GM18520 (cell line): ENCODE measurements at regions not wholly inside any gene's neighbourhood (a gene's known extent, or its start where the extent isn't known, plus 50 kb on each side); places are given as distances from the start of the nearest gene placed in this dataset.
"Not testable (repeated sequence)": the region's sequence is repeated elsewhere in the genome, so short reads cannot be mapped to it uniquely, and the experiment has no call there.

ENCODE experiments used
- ATAC-seq: cut with Tn5 transposase; IDR thresholded peaks from one replicate; pipeline ENCODE4 v1.9.1; 2021; ENCODE audit not compliant: unreplicated experiment

DNA sequence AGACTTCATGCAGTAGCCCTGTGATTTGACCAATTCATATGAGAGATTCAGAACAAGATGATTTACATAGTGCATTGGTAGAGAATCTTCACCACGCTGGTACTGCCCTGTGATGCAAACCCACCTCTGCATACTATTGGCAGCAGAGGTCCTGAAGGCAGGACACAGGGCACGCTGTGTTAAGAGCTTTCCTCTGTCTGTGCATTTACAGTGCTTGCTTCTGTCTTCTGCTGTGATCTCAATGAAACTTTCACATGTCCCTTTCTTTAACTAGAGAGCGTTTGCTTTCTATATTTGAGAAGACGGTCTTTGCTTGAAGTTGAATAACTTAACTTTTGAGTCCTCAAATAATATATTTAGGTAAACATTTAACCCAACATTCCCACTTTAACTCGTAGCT lies 219.0 kb upstream of the SPRY2 start:
- ATAC-seq, result no peak

- ATAC-seq, result no peak
These were observed 217.1 kb upstream of the SPRY2 start for GRCh38 chr13:80558074-80558473.

DNA sequence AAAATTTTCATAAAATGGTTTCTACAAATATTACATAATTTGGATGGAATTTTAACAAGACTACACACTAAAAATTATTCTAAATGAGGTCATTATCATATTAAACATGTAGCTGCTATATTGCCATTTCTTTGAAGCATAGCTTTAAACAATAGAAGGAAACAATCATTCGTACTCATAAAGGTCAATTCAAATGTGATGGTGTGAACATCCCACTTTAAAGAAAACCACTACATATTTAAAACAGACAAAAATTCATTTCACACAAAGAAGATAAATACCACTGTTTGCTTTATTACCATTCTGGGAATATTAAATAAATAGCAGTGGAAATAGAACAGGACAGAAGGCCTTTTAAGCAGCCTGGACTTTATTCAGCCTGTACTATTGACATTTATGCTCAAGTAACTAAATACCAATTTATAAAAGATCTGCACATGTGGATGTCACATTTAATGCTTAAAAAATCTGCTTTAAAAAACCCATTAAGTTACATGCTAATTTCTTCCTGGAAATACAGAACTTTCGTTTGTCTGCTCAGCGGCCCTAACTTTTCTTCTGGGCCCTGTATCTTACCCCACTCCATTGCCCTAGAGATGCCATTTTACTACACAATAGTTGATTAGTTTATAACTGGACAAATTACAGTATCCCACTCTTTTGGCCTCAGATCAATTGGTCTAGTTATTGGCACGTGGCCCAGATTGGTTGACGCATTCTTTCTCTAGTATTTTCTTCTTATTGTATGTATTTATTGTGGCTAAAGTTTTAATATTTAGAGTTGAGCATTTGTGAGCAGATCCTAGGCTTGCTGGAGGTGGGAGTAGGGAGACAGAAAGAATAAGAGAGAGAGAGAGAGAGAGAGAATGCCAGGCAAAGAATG lies 215.1 kb upstream of the SPRY2 start:
- ATAC-seq, result no peak

DNA sequence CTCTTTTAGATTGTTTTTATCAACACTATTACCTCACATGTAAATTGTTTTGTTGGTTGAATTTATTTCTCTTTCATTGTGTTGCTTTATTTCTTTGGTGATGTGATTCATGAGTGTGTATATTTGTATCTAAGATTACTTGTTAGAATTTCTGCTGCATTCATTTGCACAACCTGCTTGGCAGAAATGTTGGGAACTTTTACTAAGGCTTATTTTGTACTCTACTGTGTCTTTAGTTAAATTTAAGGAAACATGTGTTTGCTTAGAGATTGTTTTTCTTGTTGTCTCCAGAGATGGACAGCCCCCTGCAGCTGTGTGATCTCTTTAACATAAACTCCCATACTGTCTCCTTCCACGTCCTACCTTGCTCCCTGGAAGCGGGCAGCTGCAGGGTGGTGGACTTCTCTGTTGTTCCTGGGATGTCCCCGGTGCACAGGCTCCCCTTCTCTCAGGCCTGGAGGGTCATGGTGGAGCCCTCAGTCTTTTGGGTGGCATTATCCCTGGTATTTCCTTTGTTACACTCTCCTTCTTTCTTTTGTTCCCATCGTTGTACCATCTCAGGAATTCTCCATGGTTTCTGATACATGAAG lies 212.0 kb upstream of the SPRY2 start:
- no peak for ATAC-seq

GRCh38 chr13:80551650-80552497 lies 210.9 kb upstream of the SPRY2 start:
- no peak for ATAC-seq

DNA sequence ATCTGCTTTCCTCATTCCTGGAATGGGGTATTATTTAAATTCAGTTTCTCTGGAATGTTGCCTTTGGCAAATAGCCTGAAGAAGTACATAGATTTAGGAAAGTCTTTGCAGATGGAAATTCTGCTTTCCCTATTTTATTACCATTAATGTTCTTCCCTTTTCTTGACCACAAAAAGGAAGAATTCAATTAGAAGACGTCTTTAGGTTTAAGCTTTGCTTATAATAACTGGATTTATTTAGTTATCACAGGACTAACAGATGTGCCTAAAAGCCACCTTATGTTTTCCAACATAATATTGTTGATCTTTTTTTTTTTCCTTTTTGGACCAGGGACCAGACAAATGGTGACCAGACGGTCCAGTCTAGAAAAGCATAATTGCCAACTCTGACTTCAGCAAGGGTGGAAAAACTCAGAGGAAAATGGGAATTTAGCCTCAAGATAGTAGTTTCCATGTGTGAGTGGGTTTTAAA lies 210.1 kb upstream of the SPRY2 start:
- ATAC-seq, result no peak

GRCh38 chr13:80548915-80549314 lies 208.0 kb upstream of the SPRY2 start:
- no peak for ATAC-seq

GRCh38 chr13:80547885-80548825 lies 207.2 kb upstream of the SPRY2 start:
- no peak for ATAC-seq

DNA sequence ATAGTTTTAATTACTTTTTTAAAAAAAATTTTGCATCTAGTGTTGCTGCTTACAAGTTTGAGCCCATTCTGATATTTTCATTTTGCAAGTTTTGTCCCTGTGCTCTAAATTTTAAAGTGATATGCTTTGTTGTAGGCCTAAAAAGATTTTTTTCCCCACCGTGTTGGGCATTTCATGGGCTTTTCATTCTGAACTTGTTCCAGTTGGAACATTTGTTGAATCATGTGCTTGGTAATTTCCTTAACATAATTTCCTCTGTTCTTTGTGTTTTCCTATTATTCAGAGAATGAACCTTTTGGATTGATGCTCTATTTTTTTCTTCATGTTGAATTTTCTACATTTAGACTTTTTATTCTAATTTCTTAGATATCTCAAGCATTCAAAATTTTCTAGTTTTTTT lies 206.4 kb upstream of the SPRY2 start:
- no peak for ATAC-seq

DNA sequence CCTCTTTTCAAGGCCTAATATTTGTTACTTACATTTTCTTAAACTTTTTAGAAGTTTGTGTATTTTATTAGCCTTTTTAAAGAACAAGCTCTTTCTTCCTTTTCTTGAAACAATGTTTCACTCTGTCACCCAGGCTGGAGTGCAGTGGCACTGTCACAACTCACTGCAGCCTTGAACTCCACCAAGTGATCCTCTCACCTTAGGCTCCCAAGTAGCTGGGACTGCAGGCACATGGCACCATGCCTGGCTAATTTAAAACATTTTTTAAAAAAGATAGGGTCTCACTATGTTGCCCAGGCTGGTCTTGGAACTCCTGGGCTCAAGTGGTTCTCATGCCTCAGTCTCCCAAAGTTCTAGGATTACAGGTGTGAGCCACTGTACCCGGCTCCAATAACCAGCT lies 192.2 kb upstream of the SPRY2 start:
- no peak for ATAC-seq

DNA sequence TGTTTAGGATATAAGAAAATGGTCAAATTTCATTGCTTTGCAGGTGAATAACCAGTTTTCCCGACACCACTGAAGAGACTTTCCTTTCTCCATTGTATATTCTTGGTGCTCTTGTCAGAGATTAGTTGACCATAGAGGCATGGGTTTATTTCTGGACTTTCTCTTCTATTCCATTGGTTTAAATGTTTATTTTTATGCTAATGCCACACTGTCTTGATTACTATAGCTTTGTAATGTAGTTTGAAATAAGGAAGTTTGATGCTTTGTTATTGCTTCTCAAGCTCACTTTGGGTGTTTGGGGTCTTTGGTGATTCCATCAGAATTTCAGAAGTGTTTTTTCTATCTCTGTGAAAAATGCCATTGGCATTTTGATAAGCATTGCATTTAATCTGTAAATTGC lies 190.0 kb upstream of the SPRY2 start:
- ATAC-seq, result no peak

GRCh38 chr13:80530191-80530590 lies 189.3 kb upstream of the SPRY2 start:
- no peak for ATAC-seq

DNA sequence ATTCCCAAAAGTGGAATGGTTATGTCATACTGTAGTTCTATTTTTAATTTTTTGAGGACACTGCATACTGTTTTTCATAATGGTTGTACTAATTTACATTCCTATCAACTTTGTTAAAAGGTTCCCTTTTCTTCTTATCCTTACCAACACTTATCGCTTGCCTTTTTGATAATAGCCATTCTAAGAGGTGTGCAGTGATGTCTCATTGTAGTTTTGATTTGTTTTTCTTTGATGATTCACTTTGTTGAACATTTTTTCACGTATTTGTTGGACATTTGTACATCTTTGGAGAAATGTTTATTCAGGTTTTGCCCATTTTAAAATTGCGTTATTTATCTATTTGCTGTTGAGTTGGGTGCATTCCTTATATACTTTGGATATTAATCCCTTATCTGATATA lies 188.8 kb upstream of the SPRY2 start:
- no peak for ATAC-seq

DNA sequence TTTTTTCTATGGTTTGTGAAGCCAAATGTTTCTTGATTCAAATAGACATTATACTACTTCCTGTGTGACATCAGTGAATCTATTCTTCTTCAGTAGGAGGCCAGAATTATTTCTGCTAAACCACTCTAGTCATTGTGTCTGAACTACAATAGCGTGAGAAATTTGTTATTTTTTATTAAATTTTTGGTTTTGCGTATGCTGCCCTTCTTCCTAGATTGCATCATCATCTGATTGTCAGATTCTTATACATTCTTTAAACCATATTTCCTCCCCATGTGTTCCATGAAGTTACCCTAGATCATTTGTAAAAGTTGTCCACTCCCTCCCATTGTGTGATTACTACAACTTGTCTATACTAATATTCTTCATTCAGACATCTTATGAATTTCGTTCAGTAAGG lies 187.8 kb upstream of the SPRY2 start:
- no peak for ATAC-seq

DNA sequence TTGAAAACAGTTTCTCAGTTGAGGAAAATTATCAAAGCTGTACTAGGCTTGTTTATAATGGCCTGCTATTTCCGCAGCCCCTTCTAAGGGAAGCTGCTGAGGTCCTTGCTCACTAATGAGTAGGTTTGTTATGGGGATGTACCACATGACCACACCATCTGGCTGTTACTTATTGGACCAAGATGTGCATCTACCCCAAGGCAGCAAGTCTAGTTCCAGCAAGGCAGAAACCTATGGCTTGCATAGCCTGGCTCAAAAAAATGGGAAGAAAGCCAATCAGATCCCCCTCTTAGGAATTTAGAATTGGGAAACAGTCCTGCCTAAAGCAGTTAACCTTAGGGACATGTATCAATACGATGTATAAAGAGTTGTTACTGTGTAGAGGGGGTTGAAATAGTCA lies 186.5 kb upstream of the SPRY2 start:
- no peak for ATAC-seq

- no peak for ATAC-seq
These were observed 183.7 kb upstream of the SPRY2 start for GRCh38 chr13:80524447-80525215.

GRCh38 chr13:80523134-80523533 lies 182.2 kb upstream of the SPRY2 start:
- ATAC-seq, result no peak

DNA sequence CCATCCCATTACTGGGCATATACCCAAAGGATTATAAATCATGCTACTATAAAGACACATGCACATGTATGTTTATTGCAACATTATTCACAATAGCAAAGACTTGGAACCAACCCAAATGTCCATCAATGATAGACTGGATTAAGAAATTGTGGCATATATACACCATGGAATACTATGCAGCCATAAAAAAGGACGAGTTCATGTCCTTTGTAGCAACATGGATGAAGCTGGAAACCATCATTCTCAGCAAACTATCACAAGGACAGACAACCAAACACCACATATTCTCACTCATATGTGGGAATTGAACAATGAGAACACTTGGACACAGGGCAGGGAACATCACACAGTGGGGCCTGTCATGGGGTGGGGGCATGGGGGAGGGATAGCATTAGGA lies 181.5 kb upstream of the SPRY2 start:
- ATAC-seq, result not testable (repeated sequence)

DNA sequence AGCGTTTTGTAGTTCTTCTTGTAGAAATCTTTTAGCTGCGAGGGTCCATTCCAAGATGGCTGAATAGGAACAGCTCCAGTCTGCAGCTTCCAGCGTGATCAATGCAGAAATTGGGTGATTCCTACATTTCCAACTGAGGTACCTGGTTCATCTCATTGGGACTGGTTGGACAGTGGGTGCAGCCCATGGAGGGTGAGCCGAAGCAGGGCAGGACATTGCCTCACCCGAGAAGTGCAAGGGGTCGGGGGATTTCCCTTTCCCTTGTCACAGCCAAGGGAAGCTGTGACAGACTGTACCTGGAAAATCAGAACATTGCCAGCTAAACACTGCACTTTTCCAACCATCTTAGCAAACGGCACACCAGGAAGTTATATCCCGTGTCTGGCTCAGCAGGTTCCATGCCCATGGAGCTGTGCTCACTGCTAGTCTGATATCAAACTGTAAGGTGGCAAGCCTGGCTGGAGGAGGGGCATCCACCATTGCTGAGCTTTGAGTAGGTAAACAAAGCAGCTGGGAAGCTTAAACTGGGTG lies 176.0 kb upstream of the SPRY2 start:
- ATAC-seq, result no peak

DNA sequence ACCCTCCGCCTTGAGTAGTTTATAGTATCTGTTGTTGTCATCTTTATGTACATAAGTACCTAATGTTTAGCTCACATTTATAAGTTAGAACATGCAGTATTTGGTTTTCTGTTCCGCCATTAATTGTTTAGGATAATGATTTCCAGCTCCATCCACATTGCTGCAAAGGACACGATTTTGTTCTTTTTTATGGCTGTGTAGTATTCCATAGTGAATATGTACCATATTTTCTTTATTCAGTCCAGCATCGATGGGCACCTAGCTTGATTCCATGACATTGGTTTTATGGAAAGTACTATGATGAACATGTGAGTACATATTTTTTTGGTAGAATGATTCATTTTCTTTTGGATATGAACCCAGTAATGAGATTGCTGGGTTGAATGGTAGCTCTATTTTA lies 174.4 kb upstream of the SPRY2 start:
- ATAC-seq, result no peak
